ENCODE measurements at regions not wholly inside any gene's neighbourhood (a gene's known extent, or its start where the extent isn't known, plus 50 kb on each side); places are given as distances from the start of the nearest gene placed in this dataset.

DNA sequence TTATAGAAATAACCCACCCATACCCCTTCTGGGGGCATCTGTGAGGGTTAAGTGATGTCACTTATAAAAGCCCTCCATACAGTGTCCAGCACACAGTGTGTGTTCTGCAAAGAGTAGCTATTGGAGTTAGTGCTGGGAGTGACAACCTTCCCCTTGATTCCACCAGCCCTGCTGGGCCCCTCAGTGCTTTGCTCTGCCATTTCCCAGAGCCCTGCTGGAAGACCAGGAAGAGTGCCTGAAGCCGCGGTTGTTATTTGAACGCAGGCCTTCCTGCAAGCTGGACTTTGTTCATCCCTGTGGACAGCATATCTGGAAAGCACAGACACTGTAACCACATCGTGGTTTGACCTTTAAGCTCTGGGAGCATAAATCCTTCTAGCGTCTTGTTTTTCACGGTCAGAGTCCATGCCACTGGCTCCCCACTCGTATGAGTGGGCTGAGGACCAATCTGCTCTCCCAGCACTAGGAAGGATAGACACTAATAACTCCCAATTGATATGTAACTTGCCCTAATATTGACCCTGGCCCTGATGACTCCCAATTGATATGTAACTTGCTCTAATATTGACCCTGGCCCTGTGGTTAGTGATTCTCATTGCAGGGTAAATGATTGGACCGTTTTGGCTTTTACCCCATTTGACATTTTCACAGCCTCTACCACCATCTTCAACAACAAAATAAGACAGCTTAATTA lies 297.1 kb upstream of the MAF start:
- H3K27me3 Mint-ChIP-seq: no peaks in the 10 kb centered on the region
- H3K4me1 Mint-ChIP-seq: no peaks in the 10 kb centered on the region
- H3K27me3 ChIP-seq (replicated peaks in 1 of 4; ENCODE audit: control extremely low read depth in 1 of 4, control insufficient read depth in 3 of 4, insufficient read depth in 4 of 4, low read length in 3 of 4): peaks cover 0 to 2% (median 0%) of the 10 kb centered on the region in 4 experiments
- no peaks in the 10 kb centered on the region for H4K20me1 ChIP-seq (ENCODE audit: control insufficient read depth, insufficient read depth, low read length, poor library complexity, severe bottlenecking)
- TF ChIP-seq, protein P1, sequence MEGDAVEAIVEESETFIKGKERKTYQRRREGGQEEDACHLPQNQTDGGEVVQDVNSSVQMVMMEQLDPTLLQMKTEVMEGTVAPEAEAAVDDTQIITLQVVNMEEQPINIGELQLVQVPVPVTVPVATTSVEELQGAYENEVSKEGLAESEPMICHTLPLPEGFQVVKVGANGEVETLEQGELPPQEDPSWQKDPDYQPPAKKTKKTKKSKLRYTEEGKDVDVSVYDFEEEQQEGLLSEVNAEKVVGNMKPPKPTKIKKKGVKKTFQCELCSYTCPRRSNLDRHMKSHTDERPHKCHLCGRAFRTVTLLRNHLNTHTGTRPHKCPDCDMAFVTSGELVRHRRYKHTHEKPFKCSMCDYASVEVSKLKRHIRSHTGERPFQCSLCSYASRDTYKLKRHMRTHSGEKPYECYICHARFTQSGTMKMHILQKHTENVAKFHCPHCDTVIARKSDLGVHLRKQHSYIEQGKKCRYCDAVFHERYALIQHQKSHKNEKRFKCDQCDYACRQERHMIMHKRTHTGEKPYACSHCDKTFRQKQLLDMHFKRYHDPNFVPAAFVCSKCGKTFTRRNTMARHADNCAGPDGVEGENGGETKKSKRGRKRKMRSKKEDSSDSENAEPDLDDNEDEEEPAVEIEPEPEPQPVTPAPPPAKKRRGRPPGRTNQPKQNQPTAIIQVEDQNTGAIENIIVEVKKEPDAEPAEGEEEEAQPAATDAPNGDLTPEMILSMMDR (IDR thresholded peaks at IDR 0.05): no peak
- no peak for TF ChIP-seq EZH2 (IDR thresholded peaks at IDR 0.05; ENCODE audit: borderline replicate concordance, insufficient read depth, low read depth, low read length, poor library complexity, severe bottlenecking)
- no peaks in the 10 kb centered on the region for H3K79me2 ChIP-seq (ENCODE audit: control insufficient read depth, insufficient read depth, low read length)
- DNase-seq (no peak), ATAC-seq (ENCODE audit: low read depth) (no peak)
- no peaks in the 10 kb centered on the region for H3K9me3 ChIP-seq (ENCODE audit: control extremely low read depth in 1 of 3, control insufficient read depth in 2 of 3, insufficient read depth in 1 of 3, low read length in 2 of 3)
- H3K4me1 ChIP-seq (ENCODE audit: control insufficient read depth in 2 of 2, insufficient read depth in 2 of 2, low read length in 2 of 2): no peaks in the 10 kb centered on the region
- no peak overlapping the region for H3K4me2 ChIP-seq (replicated peaks; ENCODE audit: low read depth, low read length, poor library complexity, severe bottlenecking)
- H2AFZ ChIP-seq (ENCODE audit: insufficient read depth, low read depth, low read length, poor library complexity, severe bottlenecking): no peak overlapping the region
- H3K4me3 ChIP-seq (ENCODE audit: control extremely low read depth in 1 of 5, extremely low read depth in 1 of 5, insufficient read depth in 1 of 5, low read depth in 2 of 5, low read length in 4 of 5): no peak overlapping the region
- no peaks in the 10 kb centered on the region for H3K9me3 Mint-ChIP-seq (ENCODE audit: insufficient read depth)
- no peak overlapping the region for H3K27ac Mint-ChIP-seq
- intact Hi-C loops (cut with micrococcal nuclease): no loop called here
- no peak overlapping the region for H3K27ac ChIP-seq (ENCODE audit: low read length in 2 of 2)
- H3K9ac ChIP-seq (ENCODE audit: low read length): no peak overlapping the region
- CTCF ChIA-PET: no interaction called here
- no peaks in the 10 kb centered on the region for H3K36me3 ChIP-seq (replicated peaks in 1 of 2; ENCODE audit: control extremely low read depth in 1 of 2, control insufficient read depth in 1 of 2, extremely low read depth in 1 of 2, insufficient read depth in 2 of 2, low read length in 1 of 2)
- 81% methylated on average over 7 of the region's 8 CpGs for WGBS (ENCODE audit: insufficient coverage)
- POLR2A ChIA-PET: no interaction called here
- no peak overlapping the region for H3K4me3 Mint-ChIP-seq

DNA sequence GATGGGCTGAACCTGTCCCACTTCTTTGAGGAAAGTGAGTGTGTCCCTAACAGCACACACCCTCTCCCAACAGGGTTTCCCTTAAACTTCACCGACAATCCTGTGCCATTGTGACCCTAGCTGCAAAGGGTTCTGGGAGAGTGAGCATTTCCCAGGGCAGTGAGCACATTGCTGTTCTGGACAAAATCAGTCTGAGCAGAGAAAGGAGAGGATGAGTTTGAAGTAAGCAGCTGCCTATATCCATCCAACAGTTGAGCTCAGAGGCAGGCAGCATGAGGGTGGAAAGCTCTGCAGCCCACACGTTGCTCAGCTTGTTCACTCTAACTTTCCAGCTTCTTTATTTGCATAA lies 296.5 kb upstream of the MAF start:
- Histone ChIP-seq H3K27me3 (replicated peaks in 1 of 4; ENCODE audit: control extremely low read depth in 1 of 4, control insufficient read depth in 3 of 4, insufficient read depth in 4 of 4, low read length in 3 of 4) (no peaks in the 10 kb centered on the region), H3K4me2 (replicated peaks; ENCODE audit: low read depth, low read length, poor library complexity, severe bottlenecking) (no peak overlapping the region), H3K27ac (ENCODE audit: low read length in 2 of 2) (no peak overlapping the region), H3K4me1 (ENCODE audit: control insufficient read depth in 2 of 2, insufficient read depth in 2 of 2, low read length in 2 of 2) (no peaks in the 10 kb centered on the region), H3K4me3 (ENCODE audit: control extremely low read depth in 1 of 5, extremely low read depth in 1 of 5, insufficient read depth in 1 of 5, low read depth in 2 of 5, low read length in 4 of 5) (no peak overlapping the region), H4K20me1 (ENCODE audit: control insufficient read depth, insufficient read depth, low read length, poor library complexity, severe bottlenecking) (no peaks in the 10 kb centered on the region), H3K36me3 (replicated peaks in 1 of 2; ENCODE audit: control extremely low read depth in 1 of 2, control insufficient read depth in 1 of 2, extremely low read depth in 1 of 2, insufficient read depth in 2 of 2, low read length in 1 of 2) (no peaks in the 10 kb centered on the region), H3K9me3 (ENCODE audit: control extremely low read depth in 1 of 3, control insufficient read depth in 2 of 3, insufficient read depth in 1 of 3, low read length in 2 of 3) (no peaks in the 10 kb centered on the region), H2AFZ (ENCODE audit: insufficient read depth, low read depth, low read length, poor library complexity, severe bottlenecking) (no peak overlapping the region), H3K79me2 (ENCODE audit: control insufficient read depth, insufficient read depth, low read length) (no peaks in the 10 kb centered on the region), H3K9ac (ENCODE audit: low read length) (no peak overlapping the region)
- DNase-seq: no peak
- Mint-ChIP-seq H3K27me3 (no peaks in the 10 kb centered on the region), H3K27ac (no peak overlapping the region), H3K9me3 (ENCODE audit: insufficient read depth) (no peaks in the 10 kb centered on the region), H3K4me1 (no peaks in the 10 kb centered on the region), H3K4me3 (no peak overlapping the region)
- no peak for TF ChIP-seq EZH2 (IDR thresholded peaks at IDR 0.05; ENCODE audit: borderline replicate concordance, insufficient read depth, low read depth, low read length, poor library complexity, severe bottlenecking)
- TF ChIP-seq, protein P1 (IDR thresholded peaks at IDR 0.05): no peak
- POLR2A ChIA-PET: no interaction called here
- ATAC-seq (ENCODE audit: low read depth): no peak
- 60% methylated on average over 1 of the region's 2 CpGs for whole genome bisulfite sequencing (ENCODE audit: insufficient coverage)
- CTCF ChIA-PET: no interaction called here
- intact Hi-C loops (cut with micrococcal nuclease): no loop called here
